SJCRH30 (cell line): ENCODE measurements at regions not wholly inside any gene's neighbourhood (a gene's known extent, or its start where the extent isn't known, plus 50 kb on each side); places are given as distances from the start of the nearest gene placed in this dataset.
A peak's percentile ranks its signal among the peaks of the same experiment; 100 is the strongest.

Source experiments
- DNase-seq, 2 experiments: peaks; one replicate each; pipeline ENCODE4 v3.0.0-alpha.2; 2015 to 2020
- H3K27ac ChIP-seq: fragments of 250-450 bp; sonication (Bioruptor Pico); 2 replicates; pipeline ENCODE4 v1.5.1; 2020; ENCODE audit warnings: mild to moderate bottlenecking, moderate library complexity
- H3K27me3 ChIP-seq: fragments of 250-450 bp; sonication (Bioruptor Pico); 2 replicates; pipeline ENCODE4 v1.5.1; 2020; ENCODE audit warnings: mild to moderate bottlenecking, moderate library complexity
- H3K36me3 ChIP-seq: fragments of 250-450 bp; sonication (Bioruptor Pico); 2 replicates; pipeline ENCODE4 v1.5.1; 2020; ENCODE audit warnings: mild to moderate bottlenecking, moderate library complexity
- H3K4me1 ChIP-seq: fragments of 250-450 bp; sonication (Bioruptor Pico); 2 replicates; pipeline ENCODE4 v1.5.1; 2020; ENCODE audit warnings: mild to moderate bottlenecking, moderate library complexity
- H3K4me3 ChIP-seq: fragments of 250-450 bp; sonication (Bioruptor Pico); 2 replicates; pipeline ENCODE4 v1.5.1; 2020; ENCODE audit warnings: mild to moderate bottlenecking, moderate library complexity
- H3K9me3 ChIP-seq: fragments of 250-450 bp; sonication (Bioruptor Pico); replicated peaks from 2 replicates; pipeline ENCODE4 v1.5.1; 2020; ENCODE audit warnings: mild to moderate bottlenecking, moderate library complexity

DNA sequence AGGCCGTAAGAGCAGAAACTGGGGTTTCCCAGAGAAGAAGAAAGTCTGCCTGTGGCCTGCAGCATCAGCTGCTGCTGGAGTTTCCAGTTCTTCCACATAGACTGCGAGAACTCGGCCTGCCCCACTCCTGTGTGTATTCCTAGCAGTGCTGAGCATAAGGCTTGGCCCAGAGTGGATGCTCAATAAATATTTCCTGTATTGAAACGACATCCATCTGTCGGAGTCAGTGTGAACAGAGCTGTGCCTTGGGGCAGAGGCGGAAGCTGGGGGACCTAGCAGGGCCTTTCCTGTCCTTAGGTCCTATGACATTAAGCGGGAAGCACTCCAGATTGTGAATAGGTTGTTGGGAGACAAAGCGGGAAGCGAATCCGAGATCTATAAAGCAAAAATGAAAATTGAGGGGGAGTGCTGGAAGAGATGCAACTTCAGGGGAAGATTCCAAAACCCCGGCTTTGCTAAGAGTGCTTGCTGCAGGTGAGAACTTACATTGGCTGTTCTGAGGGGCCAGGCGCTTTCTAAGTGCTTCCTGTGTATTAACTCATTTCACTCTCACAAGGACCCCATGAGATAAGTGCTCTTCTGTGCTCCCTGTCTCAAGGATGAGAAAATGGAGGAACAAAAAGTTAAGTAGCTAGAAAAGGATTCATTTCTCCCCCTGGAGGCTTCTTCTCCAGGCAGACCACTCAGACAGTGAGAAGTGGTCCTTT is 76.1 kb upstream of the CXCL14 start:
- Histone ChIP-seq H3K27me3 (no peaks in the 10 kb centered on the region), H3K27ac (no peak overlapping the region), H3K9me3 (0 out of 2 replicates have a peak, but pooled peaks cover 4% of the 10 kb centered on the region), H3K36me3 (no peaks in the 10 kb centered on the region), H3K4me3 (no peak overlapping the region), H3K4me1 (no peaks in the 10 kb centered on the region)
- DNase-seq = no peak

DNA sequence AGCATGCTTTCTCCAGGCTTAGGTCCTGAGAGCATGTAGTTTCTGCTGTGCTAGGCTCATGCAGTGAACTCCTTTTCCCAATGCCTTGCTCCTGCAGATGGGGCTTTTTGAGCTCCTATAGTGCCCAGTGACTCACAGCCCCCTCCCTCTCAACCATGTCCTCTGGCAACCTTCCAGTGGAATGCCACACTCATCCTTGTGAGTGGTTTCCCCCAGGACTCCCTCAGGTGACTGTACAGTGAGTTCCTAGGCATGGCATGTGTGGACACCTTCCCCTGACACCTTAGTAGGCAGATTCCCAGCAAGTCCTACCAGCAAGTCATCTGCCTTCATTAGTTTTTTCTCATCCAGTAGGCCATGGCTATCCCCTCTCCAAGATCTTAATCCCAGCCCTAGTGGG is 72.4 kb upstream of the CXCL14 start:
- Histone ChIP-seq H3K27ac (no peak overlapping the region), H3K4me3 (no peak overlapping the region), H3K36me3 (no peaks in the 10 kb centered on the region), H3K27me3 (no peaks in the 10 kb centered on the region), H3K4me1 (no peaks in the 10 kb centered on the region), H3K9me3 (no peaks in the 10 kb centered on the region)
- peak in 1 of 2 experiments; percentile 25 for DNase-seq

DNA sequence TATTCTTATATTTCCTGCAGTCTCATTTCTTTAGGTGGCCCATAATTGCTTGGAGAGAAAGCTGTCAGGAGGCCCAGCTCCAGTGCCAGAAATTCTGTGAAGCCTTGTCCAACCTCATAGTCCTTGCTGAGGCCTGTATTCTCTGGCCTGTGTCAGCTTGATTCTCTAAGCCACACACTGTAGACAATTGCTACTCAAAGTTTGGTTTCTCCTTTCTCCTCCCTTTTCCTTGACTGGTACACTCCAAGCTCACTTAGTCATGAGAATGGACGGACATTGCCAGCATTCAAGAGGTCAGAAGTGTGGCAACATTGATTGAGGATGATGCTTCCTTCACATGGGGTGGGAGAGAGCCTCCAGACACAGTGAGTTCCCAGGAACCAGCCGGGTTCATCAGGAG is 71.3 kb upstream of the CXCL14 start:
- no peaks in the 10 kb centered on the region for H3K27me3 ChIP-seq
- no peaks in the 10 kb centered on the region for H3K9me3 ChIP-seq
- H3K4me3 ChIP-seq = no peak overlapping the region
- peaks cover 10% of the 10 kb centered on the region for H3K4me1 ChIP-seq
- H3K36me3 ChIP-seq = no peaks in the 10 kb centered on the region
- no peak for DNase-seq
- no peak overlapping the region for H3K27ac ChIP-seq

DNA sequence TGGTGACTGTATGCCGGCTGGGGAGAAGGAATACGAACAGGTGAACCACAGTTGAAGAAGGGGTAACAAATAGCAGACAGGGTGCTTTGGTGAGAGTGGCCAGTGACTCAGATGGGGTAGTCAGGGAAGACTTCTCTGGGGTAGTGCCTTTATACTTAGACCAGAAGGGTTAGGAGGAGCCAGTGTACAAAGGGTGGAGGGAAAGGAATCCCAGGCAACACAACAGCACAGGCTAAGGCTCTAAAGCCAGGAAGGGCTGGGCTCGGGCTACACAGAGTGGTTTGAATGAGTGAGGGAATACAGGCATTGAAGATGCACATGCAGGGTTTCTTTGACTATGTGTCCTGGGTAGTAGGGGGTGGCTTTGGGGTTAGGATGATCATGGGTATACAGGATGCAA is 70.6 kb upstream of the CXCL14 start:
- no peak overlapping the region for H3K4me3 ChIP-seq
- H3K9me3 ChIP-seq = no peaks in the 10 kb centered on the region
- no peak for DNase-seq
- H3K4me1 ChIP-seq = peaks cover 17% of the 10 kb centered on the region
- no peak overlapping the region for H3K27ac ChIP-seq
- no peaks in the 10 kb centered on the region for H3K36me3 ChIP-seq
- no peaks in the 10 kb centered on the region for H3K27me3 ChIP-seq

DNA sequence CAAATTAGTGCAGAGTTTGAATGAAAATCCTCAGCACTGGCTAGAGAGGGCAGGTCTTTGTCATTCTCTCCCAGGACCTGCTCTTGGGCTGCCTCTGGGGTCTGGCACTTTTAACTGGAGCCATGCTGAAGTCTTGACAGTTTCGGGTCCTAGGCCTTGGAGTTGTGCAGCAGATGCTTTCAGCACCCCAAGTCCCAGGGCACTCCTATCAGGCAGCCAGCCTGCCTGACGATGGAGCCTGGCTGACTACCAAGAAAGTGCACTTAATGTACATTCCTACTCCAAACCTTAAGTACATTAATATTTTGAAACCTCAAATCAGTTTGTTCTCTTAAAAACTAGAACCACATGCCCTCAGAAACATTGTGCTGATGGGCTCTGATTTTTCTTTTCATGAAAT is 69.3 kb upstream of the CXCL14 start:
- no peaks in the 10 kb centered on the region for H3K9me3 ChIP-seq
- no peaks in the 10 kb centered on the region for H3K36me3 ChIP-seq
- no peak for DNase-seq
- no peak overlapping the region for H3K4me3 ChIP-seq
- no peaks in the 10 kb centered on the region for H3K27me3 ChIP-seq
- no peak overlapping the region for H3K27ac ChIP-seq
- H3K4me1 ChIP-seq = peaks cover 28% of the 10 kb centered on the region

DNA sequence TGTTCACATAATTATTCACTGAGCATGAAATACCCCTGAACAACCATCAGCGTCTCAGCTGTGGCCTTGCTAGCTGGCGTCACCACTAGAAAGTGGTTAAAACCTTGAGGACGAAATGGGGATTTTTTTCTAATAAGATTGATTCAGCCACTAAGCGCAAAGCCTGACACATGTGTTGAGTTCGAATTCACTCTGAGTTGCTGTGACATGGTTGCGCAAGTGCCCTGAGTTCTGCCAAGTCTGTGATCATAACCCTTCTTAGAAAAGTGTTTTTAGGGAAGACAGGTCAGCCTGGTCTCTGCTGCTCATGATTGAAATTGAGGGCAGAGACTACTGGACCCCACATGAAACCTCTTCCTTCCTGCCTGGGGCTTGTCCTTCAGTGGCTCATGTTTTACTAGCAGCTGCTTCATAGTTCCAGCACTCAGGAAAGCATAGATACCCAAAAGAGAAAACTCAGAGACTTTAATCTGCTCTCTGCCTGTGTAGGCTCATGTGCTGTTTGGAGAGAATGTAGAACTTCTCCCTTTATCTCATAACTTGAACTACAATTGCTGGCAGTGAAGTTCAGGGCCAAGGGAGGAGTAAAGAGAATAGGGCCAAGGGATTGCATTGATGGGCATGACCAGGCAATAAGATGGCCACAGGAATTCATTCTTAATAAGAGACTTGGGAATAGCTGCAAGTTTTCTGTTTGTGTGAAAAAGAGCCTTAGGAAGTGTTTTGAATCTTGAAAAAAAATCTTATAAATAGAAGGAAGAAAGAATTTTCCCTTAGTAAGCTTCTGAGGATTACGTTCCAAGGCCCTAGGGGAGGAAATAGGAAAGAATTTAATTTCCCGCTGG is 66.8 kb upstream of the CXCL14 start:
- Histone ChIP-seq H3K9me3 (no peaks in the 10 kb centered on the region), H3K27me3 (no peaks in the 10 kb centered on the region), H3K4me3 (no peak overlapping the region), H3K4me1 (peaks cover 46% of the 10 kb centered on the region), H3K27ac (no peak overlapping the region), H3K36me3 (no peaks in the 10 kb centered on the region)
- peak in 1 of 2 experiments; percentile 38 for DNase-seq

DNA sequence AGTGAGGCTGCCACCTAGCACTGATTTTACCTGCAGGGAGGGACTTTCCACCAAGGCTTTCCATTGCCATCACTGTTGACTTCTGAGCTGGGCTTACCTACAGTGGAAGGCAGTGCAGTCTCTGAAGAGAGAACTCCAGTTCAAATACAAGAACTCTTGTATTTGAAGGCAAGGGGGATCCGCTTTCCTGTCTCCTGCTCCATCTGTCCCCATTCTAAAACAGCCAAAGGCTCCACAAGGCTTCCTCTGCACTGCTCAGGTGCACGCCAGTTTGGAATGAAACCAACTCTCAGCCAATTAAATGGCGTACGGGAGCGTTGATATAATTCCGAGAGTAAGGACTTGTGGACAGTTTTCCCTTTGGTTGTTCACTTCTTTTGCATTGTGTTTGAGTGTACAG is 66.0 kb upstream of the CXCL14 start:
- no peak for DNase-seq
- no peaks in the 10 kb centered on the region for H3K36me3 ChIP-seq
- H3K27me3 ChIP-seq = no peaks in the 10 kb centered on the region
- no peaks in the 10 kb centered on the region; the same call in 1 of the 2 replicates for H3K9me3 ChIP-seq
- no peak overlapping the region for H3K27ac ChIP-seq
- no peak overlapping the region for H3K4me3 ChIP-seq
- peaks cover 46% of the 10 kb centered on the region for H3K4me1 ChIP-seq

DNA sequence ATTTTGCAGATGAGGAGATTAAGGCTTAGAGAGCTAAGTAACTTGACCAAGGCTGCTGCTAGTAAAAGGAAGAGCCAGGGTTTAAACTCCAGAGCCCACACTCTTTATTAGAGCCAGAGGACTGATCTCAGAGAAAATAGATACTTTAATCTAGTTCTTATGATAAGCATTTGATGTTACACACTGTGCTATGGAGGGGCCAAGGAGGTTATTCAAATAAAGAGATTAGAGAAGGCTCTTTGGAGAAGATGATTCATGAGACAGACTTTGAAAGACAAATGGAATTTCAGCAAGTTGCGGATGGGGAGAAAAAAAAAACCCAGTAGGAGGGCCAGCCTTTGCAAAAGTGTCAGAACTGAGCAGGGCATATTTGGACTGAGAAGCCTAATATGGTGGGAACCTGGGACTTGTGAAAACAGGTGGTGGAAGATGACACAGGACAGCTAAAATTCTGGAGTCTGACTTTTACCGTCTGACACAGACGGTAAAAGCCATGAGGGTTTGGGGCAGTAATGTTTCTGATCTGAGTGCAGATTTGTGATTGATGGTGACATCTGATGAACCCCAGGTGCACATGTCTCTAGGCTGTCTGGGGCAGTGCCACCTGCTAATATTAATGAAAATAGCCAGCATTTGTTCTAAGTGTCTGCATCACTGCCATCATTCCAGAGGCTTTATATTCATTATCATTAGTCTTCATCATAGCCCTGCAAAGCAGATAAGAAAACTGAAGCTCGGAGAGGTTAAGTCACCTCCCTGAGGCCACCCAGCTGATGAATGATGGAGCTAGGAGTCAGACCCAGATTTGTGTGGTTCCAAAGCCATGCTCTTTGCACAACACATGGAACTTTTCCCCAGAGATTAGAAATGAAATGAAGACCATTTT is 65.3 kb upstream of the CXCL14 start:
- H3K9me3 ChIP-seq = no peaks in the 10 kb centered on the region; the same call in 1 of the 2 replicates
- H3K4me1 ChIP-seq = peaks cover 46% of the 10 kb centered on the region
- H3K36me3 ChIP-seq = no peaks in the 10 kb centered on the region
- DNase-seq = peak in 1 of 2 experiments; percentile 54
- no peaks in the 10 kb centered on the region for H3K27me3 ChIP-seq
- H3K4me3 ChIP-seq = no peak overlapping the region
- H3K27ac ChIP-seq = peak overlapping the region; percentile 57

DNA sequence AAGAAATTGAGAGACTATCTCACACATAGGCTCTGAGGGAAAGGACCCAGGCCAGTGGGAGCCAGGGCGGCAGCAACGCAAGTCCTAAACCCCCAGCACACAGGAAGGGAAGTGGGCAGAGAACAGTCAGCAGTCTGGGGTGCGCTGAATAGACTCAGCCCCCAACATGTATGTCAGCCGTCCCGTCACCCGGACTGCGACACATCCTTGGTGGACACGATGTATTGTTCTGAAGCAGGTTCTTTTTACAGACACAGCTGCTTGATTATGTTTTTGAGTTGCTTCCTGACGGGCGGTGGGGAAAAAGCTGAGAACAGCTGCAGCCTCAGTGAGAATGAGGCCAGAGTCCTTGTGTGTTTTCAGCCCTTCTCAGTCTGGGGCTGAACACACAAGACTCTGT is 64.1 kb upstream of the CXCL14 start:
- H3K36me3 ChIP-seq = no peaks in the 10 kb centered on the region
- H3K9me3 ChIP-seq = peaks cover 4% of the 10 kb centered on the region; the same call in 1 of the 2 replicates
- DNase-seq = peak; percentile 66 to 83
- no peak overlapping the region for H3K4me3 ChIP-seq
- no peaks in the 10 kb centered on the region for H3K27me3 ChIP-seq
- H3K27ac ChIP-seq = peak overlapping the region; percentile 57
- H3K4me1 ChIP-seq = peaks cover 46% of the 10 kb centered on the region

DNA sequence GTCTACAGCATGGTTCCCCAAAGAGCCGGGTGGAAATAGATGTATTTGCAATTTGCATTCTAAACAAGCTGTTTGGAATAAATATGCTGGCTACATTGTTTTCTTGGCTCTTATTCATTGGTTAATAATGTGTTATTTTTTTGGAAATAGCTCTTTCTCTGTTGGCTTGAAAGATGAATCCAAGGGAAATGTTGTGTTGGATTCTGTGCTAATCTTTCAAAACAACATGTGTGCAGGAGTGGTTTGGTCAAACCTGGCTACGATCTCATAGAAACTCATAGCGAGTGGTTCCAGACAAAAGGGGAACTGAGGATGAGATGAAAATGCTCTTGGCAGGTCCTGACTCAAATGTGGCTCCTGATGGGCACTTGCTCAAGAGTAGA is 63.7 kb upstream of the CXCL14 start:
- H3K27ac ChIP-seq = peak overlapping the region; percentile 57
- H3K4me3 ChIP-seq = no peak overlapping the region
- peaks cover 46% of the 10 kb centered on the region for H3K4me1 ChIP-seq
- no peaks in the 10 kb centered on the region for H3K36me3 ChIP-seq
- no peak for DNase-seq
- H3K9me3 ChIP-seq = peaks cover 4% of the 10 kb centered on the region; the same call in 1 of the 2 replicates
- no peaks in the 10 kb centered on the region for H3K27me3 ChIP-seq

DNA sequence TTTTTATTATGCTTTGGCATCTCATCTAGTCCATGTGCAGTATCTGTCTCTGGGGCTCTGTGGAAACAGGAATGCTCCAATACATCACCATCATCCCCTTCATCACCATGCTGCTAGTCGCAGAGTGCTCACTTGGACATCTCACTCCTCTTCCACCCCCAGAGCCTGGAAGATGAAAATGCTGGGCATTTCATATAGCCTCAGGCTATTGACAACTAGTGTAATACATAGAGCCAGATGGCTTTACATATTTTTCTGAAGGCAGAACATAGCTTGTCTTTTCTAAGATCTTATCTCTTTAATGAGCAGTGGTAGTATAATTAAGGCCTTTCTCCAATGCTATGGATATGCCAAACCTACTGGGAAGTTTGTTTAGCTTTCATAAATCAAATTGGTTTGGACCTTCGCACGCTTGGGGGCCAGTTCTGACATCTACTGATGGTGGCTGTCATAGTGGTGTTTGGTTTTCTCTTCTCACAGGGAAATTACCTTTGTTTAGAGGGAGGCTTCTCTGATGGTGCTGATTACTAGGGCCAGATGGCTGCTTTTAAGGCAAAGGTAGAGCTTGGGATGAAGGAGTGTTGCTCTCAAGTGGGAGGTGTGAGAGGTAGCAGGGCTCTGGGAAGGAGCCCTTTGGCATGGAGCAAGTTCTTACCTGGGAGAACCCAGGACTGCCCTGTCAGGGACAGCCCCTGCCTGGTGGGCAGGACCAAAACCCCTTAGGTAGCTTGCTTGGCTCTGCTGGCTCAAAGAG is 63.1 kb upstream of the CXCL14 start:
- no peaks in the 10 kb centered on the region for H3K36me3 ChIP-seq
- no peaks in the 10 kb centered on the region for H3K27me3 ChIP-seq
- no peak overlapping the region for H3K27ac ChIP-seq
- H3K4me3 ChIP-seq = no peak overlapping the region
- peaks cover 4% of the 10 kb centered on the region; the same call in 1 of the 2 replicates for H3K9me3 ChIP-seq
- peak in 1 of 2 experiments; percentile 29 for DNase-seq
- peaks cover 46% of the 10 kb centered on the region for H3K4me1 ChIP-seq

DNA sequence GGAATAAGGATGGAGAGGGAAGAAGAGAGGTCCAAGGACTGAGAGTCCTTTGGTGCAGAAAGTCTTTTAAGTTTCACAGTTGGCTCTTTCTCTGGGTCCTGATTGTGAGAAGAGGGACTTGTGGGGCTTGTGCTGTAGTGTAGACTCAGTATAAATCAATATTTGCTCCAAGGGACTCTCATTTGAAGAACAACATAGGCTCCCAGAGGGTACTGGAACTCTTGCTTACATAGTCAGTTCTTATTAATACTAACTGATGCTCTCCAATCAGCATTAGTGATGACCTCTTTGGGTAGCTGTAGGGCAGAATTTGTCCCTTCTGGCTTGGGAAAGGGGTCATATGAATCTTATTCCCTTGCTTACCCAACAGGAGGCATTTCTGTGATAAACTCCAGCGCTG is 62.5 kb upstream of the CXCL14 start:
- Histone ChIP-seq H3K4me1 (peaks cover 46% of the 10 kb centered on the region), H3K27me3 (no peaks in the 10 kb centered on the region), H3K27ac (no peak overlapping the region), H3K4me3 (no peak overlapping the region), H3K36me3 (no peaks in the 10 kb centered on the region), H3K9me3 (peaks cover 4% of the 10 kb centered on the region; the same call in 1 of the 2 replicates)
- DNase-seq = no peak

DNA sequence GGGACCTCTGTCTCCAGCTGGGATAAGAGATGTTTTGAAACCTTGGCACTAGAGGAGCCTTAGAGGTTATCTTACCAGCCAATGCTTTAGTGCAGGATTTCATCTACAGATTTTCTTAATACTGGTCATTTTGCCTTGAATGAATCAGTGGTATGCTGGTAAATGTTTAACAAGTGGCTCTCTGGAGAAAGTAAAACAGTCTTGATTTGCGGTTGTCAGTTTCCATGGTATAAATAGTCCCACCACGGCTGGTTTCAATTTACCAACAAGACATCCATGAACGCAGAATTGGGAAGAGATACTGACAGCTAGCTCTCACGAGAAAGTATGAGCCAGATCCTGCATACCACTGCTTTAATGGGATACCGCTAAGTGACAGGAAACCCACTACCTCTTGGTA is 56.7 kb upstream of the CXCL14 start:
- H3K27ac ChIP-seq = no peak overlapping the region
- H3K4me3 ChIP-seq = no peak overlapping the region
- H3K4me1 ChIP-seq = peaks cover 34% of the 10 kb centered on the region
- peaks cover 4% of the 10 kb centered on the region; the same call in 1 of the 2 replicates for H3K9me3 ChIP-seq
- no peak for DNase-seq
- H3K27me3 ChIP-seq = no peaks in the 10 kb centered on the region
- H3K36me3 ChIP-seq = no peaks in the 10 kb centered on the region

DNA sequence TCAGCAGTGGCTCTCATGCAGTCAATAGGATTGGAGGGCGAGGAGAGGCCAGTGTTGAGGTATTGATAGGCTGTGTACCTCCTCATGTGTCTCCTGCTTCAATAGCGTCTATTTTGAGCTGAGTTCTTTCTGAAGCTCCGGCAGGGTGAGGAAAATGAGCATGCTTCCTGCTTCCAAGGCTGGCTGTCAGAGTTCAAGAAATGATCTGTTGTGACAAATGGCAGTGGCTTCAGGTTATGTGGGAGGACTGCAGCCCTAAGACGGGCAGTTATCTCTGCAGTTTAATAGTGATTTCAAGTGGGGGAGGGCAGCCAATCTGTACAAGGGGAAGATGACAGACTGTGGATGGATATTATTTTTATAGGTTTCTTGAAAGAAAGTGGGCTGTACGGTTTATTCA is 54.0 kb upstream of the CXCL14 start:
- DNase-seq = peak; percentile 83 to 94
- H3K9me3 ChIP-seq = no peaks in the 10 kb centered on the region

More for the DNA sequence above, 54.0 kb upstream of the CXCL14 start:
- Histone ChIP-seq H3K36me3 (no peaks in the 10 kb centered on the region), H3K27ac (peak overlapping the region; percentile 78), H3K4me3 (no peak overlapping the region), H3K27me3 (no peaks in the 10 kb centered on the region), H3K4me1 (peaks cover 57% of the 10 kb centered on the region)
